CD14-positive monocyte (primary cell): ENCODE measurements at regions not wholly inside any gene's neighbourhood (a gene's known extent, or its start where the extent isn't known, plus 50 kb on each side); places are given as distances from the start of the nearest gene placed in this dataset.

Source experiments
- DNase-seq, 3 donors: peaks; one replicate each; pipeline ENCODE4 v3.0.0-alpha.2; 2011 to 2022
- H2AFZ ChIP-seq: 2 replicates; pipeline ENCODE4 v1.6.0; 2012; ENCODE audit warnings: mild to moderate bottlenecking, low read depth, low read length, inconsistent platforms; ENCODE audit not compliant: insufficient read depth, poor library complexity, severe bottlenecking
- H3K27ac ChIP-seq, 2 donors: 1 replicate in 1 of 2; 2 replicates in 1 of 2; pipeline ENCODE4 v1.5.1; 2012 to 2013; ENCODE audit warnings: low read length in 2 of 2, control low read depth in 1 of 2, inconsistent platforms in 1 of 2, low read depth in 1 of 2, mild to moderate bottlenecking in 1 of 2
- H3K27me3 ChIP-seq, 2 donors: one replicate each; pipeline versions ENCODE4 v1.6.0 to v1.6.1; 2011 to 2013; ENCODE audit warnings: low read length in 2 of 2; ENCODE audit not compliant: control insufficient read depth in 2 of 2, insufficient read depth in 2 of 2
- H3K36me3 ChIP-seq, 2 donors: replicated peaks in 1 of 2; 1 replicate in 1 of 2; 2 replicates in 1 of 2; pipeline versions ENCODE4 v1.5.1 to v1.6.1; 2012 to 2013; ENCODE audit warnings: low read length in 2 of 2, control low read depth in 1 of 2, inconsistent platforms in 1 of 2, mild to moderate bottlenecking in 1 of 2; ENCODE audit not compliant: insufficient read depth in 2 of 2, control insufficient read depth in 1 of 2
- H3K4me1 ChIP-seq, 2 donors: 1 replicate in 1 of 2; 2 replicates in 1 of 2; pipeline versions ENCODE4 v1.5.1 to v1.6.1; 2012 to 2013; ENCODE audit warnings: low read length in 2 of 2, control low read depth in 1 of 2, inconsistent platforms in 1 of 2, mild to moderate bottlenecking in 1 of 2, moderate library complexity in 1 of 2; ENCODE audit not compliant: insufficient read depth in 2 of 2, control insufficient read depth in 1 of 2
- H3K4me2 ChIP-seq: replicated peaks from 2 replicates; pipeline ENCODE3; 2012; ENCODE audit warnings: low read length, moderate library complexity, mild to moderate bottlenecking; ENCODE audit not compliant: poor library complexity, severe bottlenecking; ENCODE audit errors: extremely low read depth
- H3K4me3 ChIP-seq, 3 experiments: fragments of 200-600 bp in 1 of 3; sonication (generic) in 1 of 3; replicated peaks in 1 of 3; 1 replicate in 2 of 3; 2 replicates in 1 of 3; pipeline ENCODE4 v1.5.1; 2011 to 2013; ENCODE audit warnings: low read length in 3 of 3, mild to moderate bottlenecking in 3 of 3, control low read depth in 2 of 3, low read depth in 2 of 3, inconsistent platforms in 1 of 3, moderate library complexity in 1 of 3
- H3K79me2 ChIP-seq: 2 replicates; pipeline ENCODE4 v1.6.0; 2012; ENCODE audit warnings: mild to moderate bottlenecking, control low read depth, inconsistent platforms, low read length, moderate library complexity; ENCODE audit not compliant: insufficient read depth
- H3K9ac ChIP-seq: 2 replicates; pipeline ENCODE4 v1.6.0; 2017; ENCODE audit warnings: low read length, mild to moderate bottlenecking; ENCODE audit not compliant: insufficient read depth, poor library complexity, severe bottlenecking
- H3K9me3 ChIP-seq, 2 donors: replicated peaks in 1 of 2; 1 replicate in 1 of 2; 2 replicates in 1 of 2; pipeline versions ENCODE4 v1.5.1 to v1.6.1; 2012 to 2013; ENCODE audit warnings: low read length in 2 of 2, control low read depth in 1 of 2; ENCODE audit not compliant: control insufficient read depth in 1 of 2, insufficient read depth in 1 of 2
- H4K20me1 ChIP-seq: 2 replicates; pipeline ENCODE4 v1.6.0; 2012; ENCODE audit warnings: mild to moderate bottlenecking, low read length, control low read depth, moderate library complexity; ENCODE audit not compliant: insufficient read depth
- H3K27ac Mint-ChIP-seq, 7 donors: one replicate each; pipeline ENCODE4 v1.8.0; 2020; ENCODE audit warnings: mild to moderate bottlenecking in 7 of 7, mixed read lengths in 7 of 7, moderate library complexity in 6 of 7, inconsistent platforms in 2 of 7
- H3K27me3 Mint-ChIP-seq, 3 donors: one replicate each; pipeline ENCODE4 v1.8.0; 2021 to 2022; ENCODE audit warnings: low read depth in 3 of 3, mild to moderate bottlenecking in 3 of 3, mixed read lengths in 3 of 3, moderate library complexity in 3 of 3, inconsistent platforms in 1 of 3
- H3K36me3 Mint-ChIP-seq, 2 donors: one replicate each; pipeline ENCODE4 v1.8.0; 2020; ENCODE audit warnings: mixed read lengths in 2 of 2, inconsistent platforms in 1 of 2, mild to moderate bottlenecking in 1 of 2
- H3K4me1 Mint-ChIP-seq: one replicate; pipeline ENCODE4 v1.8.0; 2020; ENCODE audit warnings: mild to moderate bottlenecking, mixed read lengths
- H3K4me3 Mint-ChIP-seq, 2 donors: one replicate each; pipeline ENCODE4 v1.8.0; 2020; ENCODE audit warnings: mild to moderate bottlenecking in 2 of 2, mixed read lengths in 2 of 2, moderate library complexity in 1 of 2
- H3K9me3 Mint-ChIP-seq, 7 donors: one replicate each; pipeline ENCODE4 v1.8.0; 2020 to 2022; ENCODE audit warnings: mixed read lengths in 7 of 7, mild to moderate bottlenecking in 6 of 7, moderate library complexity in 6 of 7, inconsistent platforms in 2 of 7
- CTCF ChIP-seq: fragments of 200-600 bp; IDR thresholded peaks from one replicate; pipeline ENCODE4 v1.8.0; 2022; ENCODE audit warnings: antibody characterized with exemption, mild to moderate bottlenecking
- WGBS: methylation state at CpG from one replicate; pipeline ENCODE4 v1.1.5; 2013; ENCODE audit warnings: missing lambda C conversion rate; ENCODE audit not compliant: insufficient coverage; 5-methylcytosine and 5-hydroxymethylcytosine counted together
- intact Hi-C, 2 donors: fragments of 100-400 bp; cut with micrococcal nuclease; formaldehyde crosslinking; loops; one replicate each; pipeline versions ENCODE4 v1.15.0 to v1.15.1; 2023

- intact Hi-C loops = no loop called here
Measured at GRCh38 chr4:145414841-145415240, 66.8 kb upstream of the SMAD1 start.

GRCh38 chr4:145414226-145414625 is 67.4 kb upstream of the SMAD1 start:
- Histone ChIP-seq H4K20me1 (no peaks in the 10 kb centered on the region), H3K27ac (no peak overlapping the region), H2AFZ (no peak overlapping the region), H3K27me3 (no peaks in the 10 kb centered on the region), H3K9me3 (no peaks in the 10 kb centered on the region), H3K36me3 (no peaks in the 10 kb centered on the region), H3K9ac (no peak overlapping the region), H3K4me3 (no peak overlapping the region), H3K79me2 (no peaks in the 10 kb centered on the region), H3K4me1 (no peaks in the 10 kb centered on the region), H3K4me2 (no peak overlapping the region)
- no peaks in the 10 kb centered on the region for H3K4me1 Mint-ChIP-seq
- intact Hi-C loops = no loop called here
- no peak for DNase-seq
- H3K9me3 Mint-ChIP-seq = peaks cover 0 to 7% (median 3%) of the 10 kb centered on the region in 7 donors
- H3K4me3 Mint-ChIP-seq = no peak overlapping the region
- H3K36me3 Mint-ChIP-seq = no peaks in the 10 kb centered on the region
- no peak for TF ChIP-seq CTCF
- H3K27ac Mint-ChIP-seq = no peak overlapping the region
- H3K27me3 Mint-ChIP-seq = peaks cover 0 to 5% (median 0%) of the 10 kb centered on the region in 3 donors
- WGBS = no CpG with 5 or more reads among the region's 1 CpG

More at GRCh38 chr4:145414841-145415240, 66.8 kb upstream of the SMAD1 start:
- Mint-ChIP-seq H3K27me3 (peaks cover 0 to 5% (median 0%) of the 10 kb centered on the region in 3 donors), H3K36me3 (no peaks in the 10 kb centered on the region), H3K9me3 (peaks cover 0 to 5% (median 3%) of the 10 kb centered on the region in 7 donors), H3K27ac (no peak overlapping the region), H3K4me1 (no peaks in the 10 kb centered on the region), H3K4me3 (no peak overlapping the region)
- DNase-seq = no peak
- H3K9me3 ChIP-seq = no peaks in the 10 kb centered on the region
- no CpG with 5 or more reads among the region's 1 CpG for WGBS
- no peaks in the 10 kb centered on the region for H3K79me2 ChIP-seq
- H3K27me3 ChIP-seq = no peaks in the 10 kb centered on the region
- TF ChIP-seq CTCF = no peak
- H3K4me2 ChIP-seq = no peak overlapping the region
- H4K20me1 ChIP-seq = no peaks in the 10 kb centered on the region
- no peaks in the 10 kb centered on the region for H3K4me1 ChIP-seq
- H3K4me3 ChIP-seq = no peak overlapping the region
- no peak overlapping the region for H3K27ac ChIP-seq
- H2AFZ ChIP-seq = no peak overlapping the region
- H3K9ac ChIP-seq = no peak overlapping the region
- H3K36me3 ChIP-seq = no peaks in the 10 kb centered on the region
